Type B pancreatic cell (in vitro differentiated cells): ENCODE measurements at regions not wholly inside any gene's neighbourhood (a gene's known extent, or its start where the extent isn't known, plus 50 kb on each side); places are given as distances from the start of the nearest gene placed in this dataset.
"Not testable (repeated sequence)": the region's sequence is repeated elsewhere in the genome, so short reads cannot be mapped to it uniquely, and the experiment has no call there.

Experiments used
- DNase-seq: peaks from one replicate; pipeline ENCODE4 v3.0.0; 2021; ENCODE audit warnings: mixed read lengths; ENCODE audit not compliant: unreplicated experiment; ENCODE audit errors: extremely low spot score
- H3K27ac Mint-ChIP-seq: 2 replicates; pipeline ENCODE4 v1.8.0; 2021; ENCODE audit warnings: mild to moderate bottlenecking, mixed read lengths
- H3K27me3 Mint-ChIP-seq: 2 replicates; pipeline ENCODE4 v1.8.0; 2021; ENCODE audit warnings: mixed read lengths
- H3K36me3 Mint-ChIP-seq: 2 replicates; pipeline ENCODE4 v1.8.0; 2021; ENCODE audit warnings: mixed read lengths
- H3K4me1 Mint-ChIP-seq: one replicate; pipeline ENCODE4 v1.8.0; 2021; ENCODE audit warnings: mixed read lengths; ENCODE audit not compliant: unreplicated experiment
- H3K4me3 Mint-ChIP-seq: 2 replicates; pipeline ENCODE4 v1.8.0; 2021; ENCODE audit warnings: mild to moderate bottlenecking, mixed read lengths
- H3K9me3 Mint-ChIP-seq: 2 replicates; pipeline ENCODE4 v1.8.0; 2021; ENCODE audit warnings: mixed read lengths
- TF ChIP-seq, protein P1 (sequence below): fragments of 200-600 bp; sonication (generic); conservative IDR thresholded peaks from 2 replicates; pipeline ENCODE4 v1.5.0; 2021; ENCODE audit warnings: antibody characterized with exemption, mild to moderate bottlenecking

DNA sequence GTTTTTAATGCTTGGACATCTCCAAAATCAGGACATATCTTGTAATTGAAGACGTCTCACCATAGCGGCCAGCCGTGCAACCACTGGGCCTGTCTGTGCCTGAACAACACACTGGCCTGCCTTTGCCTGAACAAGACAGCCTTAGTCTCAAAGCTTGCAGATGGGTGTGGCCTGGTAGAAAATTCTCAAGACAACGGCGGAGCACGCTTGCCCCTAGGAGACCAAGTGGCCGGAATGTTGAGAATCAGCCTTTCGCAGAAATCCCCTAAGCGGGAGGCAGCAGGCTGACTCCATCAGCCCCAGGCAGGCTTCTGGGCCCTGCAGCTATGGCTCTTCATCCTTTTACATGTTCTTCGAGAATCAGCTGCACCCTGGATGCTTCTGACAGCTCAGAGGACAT, 98.0 kb upstream of the C1orf174 start:
- Mint-ChIP-seq H3K27me3 (peaks cover 8% of the 10 kb centered on the region), H3K27ac (no peak overlapping the region), H3K4me1 (peaks cover 3% of the 10 kb centered on the region), H3K36me3 (no peaks in the 10 kb centered on the region), H3K4me3 (no peak overlapping the region), H3K9me3 (no peaks in the 10 kb centered on the region)
- TF ChIP-seq, protein P1, sequence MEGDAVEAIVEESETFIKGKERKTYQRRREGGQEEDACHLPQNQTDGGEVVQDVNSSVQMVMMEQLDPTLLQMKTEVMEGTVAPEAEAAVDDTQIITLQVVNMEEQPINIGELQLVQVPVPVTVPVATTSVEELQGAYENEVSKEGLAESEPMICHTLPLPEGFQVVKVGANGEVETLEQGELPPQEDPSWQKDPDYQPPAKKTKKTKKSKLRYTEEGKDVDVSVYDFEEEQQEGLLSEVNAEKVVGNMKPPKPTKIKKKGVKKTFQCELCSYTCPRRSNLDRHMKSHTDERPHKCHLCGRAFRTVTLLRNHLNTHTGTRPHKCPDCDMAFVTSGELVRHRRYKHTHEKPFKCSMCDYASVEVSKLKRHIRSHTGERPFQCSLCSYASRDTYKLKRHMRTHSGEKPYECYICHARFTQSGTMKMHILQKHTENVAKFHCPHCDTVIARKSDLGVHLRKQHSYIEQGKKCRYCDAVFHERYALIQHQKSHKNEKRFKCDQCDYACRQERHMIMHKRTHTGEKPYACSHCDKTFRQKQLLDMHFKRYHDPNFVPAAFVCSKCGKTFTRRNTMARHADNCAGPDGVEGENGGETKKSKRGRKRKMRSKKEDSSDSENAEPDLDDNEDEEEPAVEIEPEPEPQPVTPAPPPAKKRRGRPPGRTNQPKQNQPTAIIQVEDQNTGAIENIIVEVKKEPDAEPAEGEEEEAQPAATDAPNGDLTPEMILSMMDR: no peak
- no peak for DNase-seq

DNA sequence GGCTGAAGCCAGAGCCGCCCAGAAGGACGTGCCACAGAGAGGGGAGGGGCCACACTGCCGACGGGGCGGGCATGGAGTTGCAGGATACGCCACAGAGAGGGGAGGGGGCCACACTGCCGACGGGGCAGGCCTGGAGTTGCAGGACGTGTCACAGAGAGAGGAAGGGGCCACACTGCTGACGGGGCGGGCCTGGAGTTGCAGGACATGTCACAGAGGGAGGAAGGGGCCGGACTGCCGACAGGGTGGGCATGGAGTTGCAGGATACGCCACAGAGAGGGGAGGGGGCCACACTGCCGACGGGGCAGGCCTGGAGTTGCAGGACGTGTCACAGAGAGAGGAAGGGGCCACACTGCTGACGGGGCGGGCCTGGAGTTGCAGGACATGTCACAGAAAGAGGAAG, 99.4 kb upstream of the C1orf174 start:
- not testable (repeated sequence) for H3K4me3 Mint-ChIP-seq, H3K36me3 Mint-ChIP-seq, H3K27ac Mint-ChIP-seq, DNase-seq, H3K4me1 Mint-ChIP-seq, H3K27me3 Mint-ChIP-seq, H3K9me3 Mint-ChIP-seq

DNA sequence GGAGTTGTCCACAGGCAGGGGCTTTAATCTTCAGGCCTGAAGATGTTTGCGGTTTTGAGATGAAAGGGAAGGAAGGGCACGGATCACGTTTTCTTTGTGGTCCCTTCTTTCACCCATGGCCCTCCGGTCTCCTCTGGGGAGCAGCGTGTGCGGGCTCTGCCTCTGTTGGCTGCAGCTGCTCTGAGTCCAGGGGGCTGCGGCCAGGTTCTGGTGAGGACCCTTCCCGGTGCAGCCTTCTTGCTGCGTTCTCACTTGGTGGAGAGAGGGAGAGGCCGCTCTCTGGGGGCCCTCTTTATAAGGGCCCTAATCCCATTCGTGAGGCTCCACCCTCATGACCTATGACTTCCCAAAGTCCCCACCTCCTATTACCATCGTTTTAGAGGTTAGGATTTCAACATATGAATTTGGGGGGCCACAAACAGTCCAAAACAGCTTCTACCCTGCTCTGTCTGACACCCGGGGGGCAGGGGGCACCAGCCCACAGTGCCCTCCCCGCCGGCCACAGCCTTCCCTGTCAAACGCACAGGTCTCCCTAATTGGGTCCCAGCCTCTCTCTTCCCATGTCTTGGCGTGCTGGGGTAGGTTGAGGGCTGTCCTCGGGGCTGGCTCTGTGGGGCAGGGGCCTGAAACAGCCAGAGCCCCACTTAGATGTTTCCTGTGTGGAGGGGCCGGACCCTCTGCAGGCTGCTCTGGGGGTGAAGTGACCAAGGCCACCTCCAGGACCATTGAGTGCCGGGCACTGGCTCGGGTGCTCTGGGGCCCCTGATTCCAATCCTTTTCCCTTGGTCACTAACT, 100.1 kb upstream of the C1orf174 start:
- Mint-ChIP-seq H3K36me3 (no peaks in the 10 kb centered on the region), H3K27ac (no peak overlapping the region), H3K9me3 (no peaks in the 10 kb centered on the region), H3K27me3 (peaks cover 7% of the 10 kb centered on the region), H3K4me3 (no peak overlapping the region), H3K4me1 (peaks cover 3% of the 10 kb centered on the region)
- no peak for DNase-seq
- TF ChIP-seq, protein P1: no peak

DNA sequence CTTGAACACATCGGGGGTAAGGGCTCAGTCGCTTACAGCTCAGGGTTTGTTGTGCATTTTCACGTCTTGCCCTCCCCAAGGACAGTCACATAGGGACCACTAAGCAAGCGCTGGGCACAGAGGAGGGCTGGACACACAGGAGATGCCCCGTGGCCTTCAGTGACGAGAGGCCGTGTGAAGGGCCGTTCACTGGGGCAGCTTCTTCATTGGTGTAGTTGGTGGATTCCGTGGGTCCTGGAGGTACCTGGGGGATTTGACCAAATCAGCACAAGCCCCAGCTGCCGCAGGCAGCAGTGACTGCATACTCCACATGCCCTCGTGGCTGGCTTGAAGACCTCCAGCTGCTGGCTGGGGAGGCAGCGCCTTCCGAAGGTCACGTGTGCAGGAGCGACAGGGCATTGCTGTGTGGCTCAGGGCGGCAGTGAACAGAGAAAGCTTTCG, 100.8 kb upstream of the C1orf174 start:
- no peak for DNase-seq
- TF ChIP-seq, protein P1: no peak
- Mint-ChIP-seq H3K4me3 (no peak overlapping the region), H3K36me3 (no peaks in the 10 kb centered on the region), H3K9me3 (no peaks in the 10 kb centered on the region), H3K27me3 (peaks cover 9% of the 10 kb centered on the region), H3K4me1 (peaks cover 3% of the 10 kb centered on the region), H3K27ac (no peak overlapping the region)

DNA sequence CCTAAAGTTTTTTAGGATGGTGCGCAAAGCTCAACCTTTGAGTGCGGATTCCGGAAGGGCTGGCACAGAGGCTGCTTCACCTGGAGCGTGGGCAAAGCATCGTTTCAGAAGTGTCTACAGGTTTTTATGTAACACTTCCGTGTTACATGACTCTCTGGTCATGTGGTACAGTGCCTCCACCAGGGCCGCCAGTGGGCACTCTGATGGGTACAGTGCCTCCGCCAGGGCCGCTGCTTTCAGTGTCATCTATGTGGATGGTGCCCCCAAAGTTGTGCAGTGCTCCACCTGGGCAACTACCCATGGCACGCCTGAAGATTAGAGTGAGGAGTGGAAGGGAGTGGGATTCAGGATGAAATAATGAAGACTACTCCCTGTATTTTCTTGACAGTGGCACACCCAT, 101.4 kb upstream of the C1orf174 start:
- H3K27ac Mint-ChIP-seq: no peak overlapping the region
- no peaks in the 10 kb centered on the region for H3K36me3 Mint-ChIP-seq
- H3K27me3 Mint-ChIP-seq: peaks cover 9% of the 10 kb centered on the region
- no peak for DNase-seq
- TF ChIP-seq, protein P1: no peak
- peaks cover 3% of the 10 kb centered on the region for H3K4me1 Mint-ChIP-seq
- no peak overlapping the region for H3K4me3 Mint-ChIP-seq
- no peaks in the 10 kb centered on the region for H3K9me3 Mint-ChIP-seq

DNA sequence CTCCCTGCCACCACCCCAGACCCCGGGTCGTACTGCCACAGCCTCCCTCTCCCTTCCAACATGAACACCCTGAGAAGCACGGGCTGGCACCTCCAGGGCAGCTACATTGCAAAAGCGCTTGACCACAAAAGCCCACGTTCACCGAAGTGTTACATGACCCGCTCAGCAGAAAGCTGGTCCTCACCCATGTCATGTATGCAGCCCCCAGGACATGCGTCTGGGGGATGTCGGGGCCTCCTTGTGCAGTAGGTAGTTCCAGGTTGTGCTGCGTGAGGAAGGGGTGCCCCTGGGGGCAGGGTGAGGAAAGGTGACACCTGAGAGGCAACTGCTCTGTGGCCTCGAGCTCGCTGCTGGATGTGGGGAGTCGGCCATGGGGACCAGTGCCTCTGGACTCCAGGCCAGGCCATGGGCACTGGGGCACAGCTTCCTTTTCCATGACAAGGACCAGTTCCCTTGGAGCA, 102.0 kb upstream of the C1orf174 start:
- Mint-ChIP-seq H3K4me1 (peaks cover 3% of the 10 kb centered on the region), H3K27ac (no peak overlapping the region), H3K27me3 (peaks cover 10% of the 10 kb centered on the region), H3K4me3 (no peak overlapping the region), H3K9me3 (no peaks in the 10 kb centered on the region), H3K36me3 (no peaks in the 10 kb centered on the region)
- DNase-seq: no peak
- TF ChIP-seq, protein P1: no peak
